Amniotic epithelial cell (primary cell): ENCODE measurements at regions not wholly inside any gene's neighbourhood (a gene's known extent, or its start where the extent isn't known, plus 50 kb on each side); places are given as distances from the start of the nearest gene placed in this dataset.

Source experiments
- DNase-seq: peaks from one replicate; pipeline ENCODE4 v3.0.0-alpha.2; 2010; ENCODE audit warnings: low read depth

- no peak for DNase-seq
Observed at GRCh38 chr2:239765076-239765845, 259.9 kb downstream of the NDUFA10 start.

- no peak for DNase-seq
Observed at GRCh38 chr2:239763433-239764097, 261.6 kb downstream of the NDUFA10 start.

GRCh38 chr2:239762655-239763269 lies 262.4 kb downstream of the NDUFA10 start:
- no peak for DNase-seq

- no peak for DNase-seq
Observed at GRCh38 chr2:239762106-239762505, 263.0 kb downstream of the NDUFA10 start.

GRCh38 chr2:239760596-239760995 lies 264.5 kb downstream of the NDUFA10 start:
- no peak for DNase-seq

- no peak for DNase-seq
Observed at GRCh38 chr2:239758279-239758877, 266.8 kb downstream of the NDUFA10 start.

GRCh38 chr2:239756790-239757760 lies 268.1 kb downstream of the NDUFA10 start:
- DNase-seq, result no peak

GRCh38 chr2:239756031-239756789 lies 268.9 kb downstream of the NDUFA10 start:
- DNase-seq, result no peak

- no peak for DNase-seq
Observed at GRCh38 chr2:239753401-239753837, 271.7 kb downstream of the NDUFA10 start.

GRCh38 chr2:239752951-239753350 lies 272.2 kb downstream of the NDUFA10 start:
- DNase-seq, result no peak

- DNase-seq, result no peak
Observed at GRCh38 chr2:239751679-239752355, 273.3 kb downstream of the NDUFA10 start.

GRCh38 chr2:239750929-239751678 lies 274.0 kb downstream of the NDUFA10 start:
- DNase-seq, result no peak

GRCh38 chr2:239750045-239750835 lies 274.9 kb downstream of the NDUFA10 start:
- DNase-seq, result no peak

- no peak for DNase-seq
Observed at GRCh38 chr2:239749272-239749873, 275.8 kb downstream of the NDUFA10 start.

GRCh38 chr2:239748811-239749210 lies 276.3 kb downstream of the NDUFA10 start:
- DNase-seq, result no peak

- DNase-seq, result no peak
Observed at GRCh38 chr2:239747771-239748170, 277.4 kb downstream of the NDUFA10 start.

- no peak for DNase-seq
Observed at GRCh38 chr2:239747274-239747673, 277.9 kb downstream of the NDUFA10 start.
